Liver (tissue), 8 donors: ENCODE measurements at regions not wholly inside any gene's neighbourhood (a gene's known extent, or its start where the extent isn't known, plus 50 kb on each side); places are given as distances from the start of the nearest gene placed in this dataset.

ENCODE experiments used
- DNase-seq: peaks from one replicate; pipeline ENCODE4 v3.0.0-alpha.2; 2017; ENCODE audit warnings: low spot score
- H3K27ac ChIP-seq, 2 donors: one replicate each; pipeline ENCODE4 v1.7.0; 2013; ENCODE audit warnings: inconsistent platforms in 2 of 2, low read length in 2 of 2, control low read depth in 1 of 2, low read depth in 1 of 2, mild to moderate bottlenecking in 1 of 2
- H3K27me3 ChIP-seq, 4 donors: one replicate each; pipeline versions ENCODE4 v1.6.1 to v1.7.0; 2013; ENCODE audit warnings: low read length in 3 of 4, inconsistent platforms in 1 of 4, mild to moderate bottlenecking in 1 of 4, moderate library complexity in 1 of 4; ENCODE audit not compliant: control insufficient read depth in 4 of 4, insufficient read depth in 4 of 4
- H3K36me3 ChIP-seq, 4 donors: one replicate each; pipeline versions ENCODE4 v1.6.1 to v1.7.0; 2013; ENCODE audit warnings: low read length in 3 of 4, mild to moderate bottlenecking in 3 of 4, low read depth in 1 of 4, moderate library complexity in 1 of 4; ENCODE audit not compliant: control insufficient read depth in 4 of 4, insufficient read depth in 3 of 4
- H3K4me1 ChIP-seq, 4 donors: one replicate each; pipeline versions ENCODE4 v1.6.1 to v1.7.0; 2013; ENCODE audit warnings: low read length in 3 of 4, mild to moderate bottlenecking in 3 of 4, moderate library complexity in 1 of 4; ENCODE audit not compliant: control insufficient read depth in 4 of 4, insufficient read depth in 4 of 4
- H3K4me3 ChIP-seq, 3 donors: one replicate each; pipeline versions ENCODE4 v1.6.1 to v1.7.0; 2013; ENCODE audit warnings: low read length in 3 of 3, control low read depth in 1 of 3, low read depth in 1 of 3, mild to moderate bottlenecking in 1 of 3
- H3K9ac ChIP-seq, 2 donors: one replicate each; pipeline ENCODE4 v1.7.0; 2013; ENCODE audit warnings: low read length in 2 of 2, mild to moderate bottlenecking in 2 of 2, moderate library complexity in 2 of 2, control low read depth in 1 of 2, low read depth in 1 of 2
- H3K9me3 ChIP-seq, 4 donors: one replicate each; pipeline versions ENCODE4 v1.6.1 to v1.7.0; 2013; ENCODE audit warnings: low read length in 3 of 4; ENCODE audit not compliant: control insufficient read depth in 4 of 4
- EGR1 ChIP-seq, 2 donors: IDR thresholded peaks; 2 replicates each; pipeline ENCODE4 v1.6.1; 2016 to 2018; ENCODE audit warnings: antibody characterized with exemption in 2 of 2, low read depth in 2 of 2
- FOXA1 ChIP-seq: IDR thresholded peaks from 2 replicates; pipeline ENCODE4 v1.6.1; 2016; ENCODE audit warnings: antibody characterized with exemption
- FOXA2 ChIP-seq: IDR thresholded peaks from 2 replicates; pipeline ENCODE4 v1.6.1; 2016; ENCODE audit warnings: antibody characterized with exemption
- GABPA ChIP-seq, 2 donors: IDR thresholded peaks in 1 of 2; conservative IDR thresholded peaks in 1 of 2; 2 replicates each; pipeline ENCODE4 v1.6.1; 2016; ENCODE audit warnings: antibody characterized with exemption in 2 of 2, mild to moderate bottlenecking in 1 of 2, moderate library complexity in 1 of 2
- HNF4A ChIP-seq, 2 donors: conservative IDR thresholded peaks; 2 replicates each; pipeline ENCODE4 v1.6.1; 2016; ENCODE audit warnings: antibody characterized with exemption in 2 of 2, mild to moderate bottlenecking in 2 of 2
- HNF4G ChIP-seq: IDR thresholded peaks from 2 replicates; pipeline ENCODE4 v1.6.1; 2016; ENCODE audit warnings: antibody characterized with exemption
- JUND ChIP-seq, 2 donors: IDR thresholded peaks; 2 replicates each; pipeline ENCODE4 v1.6.1; 2016; ENCODE audit warnings: antibody characterized with exemption in 2 of 2
- NR2F2 ChIP-seq: IDR thresholded peaks from 2 replicates; pipeline ENCODE4 v1.6.1; 2016; ENCODE audit warnings: antibody characterized with exemption
- RAD21 ChIP-seq, 2 donors: IDR thresholded peaks; 2 replicates each; pipeline ENCODE4 v1.6.1; 2016; ENCODE audit warnings: antibody characterized with exemption in 2 of 2, mild to moderate bottlenecking in 2 of 2
- RXRA ChIP-seq, 2 donors: IDR thresholded peaks; 2 replicates each; pipeline ENCODE4 v1.6.1; 2017 to 2018; ENCODE audit warnings: antibody characterized with exemption in 2 of 2, mild to moderate bottlenecking in 1 of 2
- SP1 ChIP-seq: IDR thresholded peaks from 2 replicates; pipeline ENCODE4 v1.6.1; 2018; ENCODE audit warnings: antibody characterized with exemption, mild to moderate bottlenecking
- TAF1 ChIP-seq: conservative IDR thresholded peaks from 2 replicates; pipeline ENCODE4 v1.6.1; 2016; ENCODE audit warnings: antibody characterized with exemption, mild to moderate bottlenecking
- YY1 ChIP-seq: IDR thresholded peaks from 2 replicates; pipeline ENCODE4 v1.6.1; 2016; ENCODE audit warnings: antibody characterized with exemption, mild to moderate bottlenecking
- WGBS: extraction: QIAGEN DNeasy Blood & Tissue Kit; methylation state at CpG from one replicate; pipeline ENCODE4 v1.1.7; 2013; 5-methylcytosine and 5-hydroxymethylcytosine counted together
- TF ChIP-seq, protein P1 (sequence below): IDR thresholded peaks from 2 replicates; pipeline ENCODE4 v1.6.1; 2016; ENCODE audit warnings: antibody characterized with exemption
- TF ChIP-seq, protein P2 (sequence below): IDR thresholded peaks from 2 replicates; pipeline ENCODE4 v1.6.1; 2016; ENCODE audit warnings: antibody characterized with exemption, mild to moderate bottlenecking
- TF ChIP-seq, protein P3 (sequence below): IDR thresholded peaks from 2 replicates; pipeline ENCODE4 v1.6.1; 2016; ENCODE audit warnings: antibody characterized with exemption
- TF ChIP-seq, protein P4 (sequence below): IDR thresholded peaks from 2 replicates; pipeline ENCODE4 v1.6.1; 2016; ENCODE audit warnings: antibody characterized with exemption
- TF ChIP-seq, protein P5 (sequence below): fragments of 150-350 bp; IDR thresholded peaks from 2 replicates; pipeline ENCODE4 v1.5.1; 2017; ENCODE audit warnings: improper control_type of control experiment, low read depth, low read length; ENCODE audit not compliant: missing input control
- donor health status: healthy.
- donor health status: healthy.
- donor health status: healthy.
- donor health status: healthy.
- donor health status: healthy.

DNA sequence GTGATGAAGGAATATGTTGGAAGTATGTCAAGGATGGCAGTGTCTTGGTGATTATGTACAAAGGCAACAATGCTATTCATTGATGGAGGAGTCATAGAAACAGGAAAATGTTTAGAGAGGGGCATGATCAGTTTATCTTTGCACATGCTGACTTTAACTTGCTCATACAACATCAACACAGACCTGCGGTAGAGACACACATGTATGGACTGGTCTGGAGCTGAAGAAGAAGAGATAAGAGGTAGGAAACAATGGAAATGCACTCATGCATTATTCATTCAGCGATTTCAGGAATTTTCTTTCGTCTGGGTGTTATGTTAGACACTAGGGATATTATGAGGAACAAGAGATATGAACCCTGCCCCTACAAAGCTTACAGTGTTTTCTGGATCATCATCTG, 1252.3 kb upstream of the TENM3 start:
- no peaks in the 10 kb centered on the region for H3K4me1 ChIP-seq
- no peak overlapping the region for H3K27ac ChIP-seq
- no peaks in the 10 kb centered on the region for H3K9me3 ChIP-seq
- H3K27me3 ChIP-seq, result no peaks in the 10 kb centered on the region
- no peaks in the 10 kb centered on the region for H3K36me3 ChIP-seq
- no peak for TF ChIP-seq NR2F2
- TF ChIP-seq RXRA (IDR thresholded peaks at IDR 0.05), result no peak
- no peak for TF ChIP-seq TAF1
- TF ChIP-seq, protein P1, sequence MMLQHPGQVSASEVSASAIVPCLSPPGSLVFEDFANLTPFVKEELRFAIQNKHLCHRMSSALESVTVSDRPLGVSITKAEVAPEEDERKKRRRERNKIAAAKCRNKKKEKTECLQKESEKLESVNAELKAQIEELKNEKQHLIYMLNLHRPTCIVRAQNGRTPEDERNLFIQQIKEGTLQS, result no peak
- no peak for TF ChIP-seq RAD21 (IDR thresholded peaks at IDR 0.05)
- TF ChIP-seq, protein P2, sequence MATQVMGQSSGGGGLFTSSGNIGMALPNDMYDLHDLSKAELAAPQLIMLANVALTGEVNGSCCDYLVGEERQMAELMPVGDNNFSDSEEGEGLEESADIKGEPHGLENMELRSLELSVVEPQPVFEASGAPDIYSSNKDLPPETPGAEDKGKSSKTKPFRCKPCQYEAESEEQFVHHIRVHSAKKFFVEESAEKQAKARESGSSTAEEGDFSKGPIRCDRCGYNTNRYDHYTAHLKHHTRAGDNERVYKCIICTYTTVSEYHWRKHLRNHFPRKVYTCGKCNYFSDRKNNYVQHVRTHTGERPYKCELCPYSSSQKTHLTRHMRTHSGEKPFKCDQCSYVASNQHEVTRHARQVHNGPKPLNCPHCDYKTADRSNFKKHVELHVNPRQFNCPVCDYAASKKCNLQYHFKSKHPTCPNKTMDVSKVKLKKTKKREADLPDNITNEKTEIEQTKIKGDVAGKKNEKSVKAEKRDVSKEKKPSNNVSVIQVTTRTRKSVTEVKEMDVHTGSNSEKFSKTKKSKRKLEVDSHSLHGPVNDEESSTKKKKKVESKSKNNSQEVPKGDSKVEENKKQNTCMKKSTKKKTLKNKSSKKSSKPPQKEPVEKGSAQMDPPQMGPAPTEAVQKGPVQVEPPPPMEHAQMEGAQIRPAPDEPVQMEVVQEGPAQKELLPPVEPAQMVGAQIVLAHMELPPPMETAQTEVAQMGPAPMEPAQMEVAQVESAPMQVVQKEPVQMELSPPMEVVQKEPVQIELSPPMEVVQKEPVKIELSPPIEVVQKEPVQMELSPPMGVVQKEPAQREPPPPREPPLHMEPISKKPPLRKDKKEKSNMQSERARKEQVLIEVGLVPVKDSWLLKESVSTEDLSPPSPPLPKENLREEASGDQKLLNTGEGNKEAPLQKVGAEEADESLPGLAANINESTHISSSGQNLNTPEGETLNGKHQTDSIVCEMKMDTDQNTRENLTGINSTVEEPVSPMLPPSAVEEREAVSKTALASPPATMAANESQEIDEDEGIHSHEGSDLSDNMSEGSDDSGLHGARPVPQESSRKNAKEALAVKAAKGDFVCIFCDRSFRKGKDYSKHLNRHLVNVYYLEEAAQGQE, result no peak
- TF ChIP-seq EGR1 (IDR thresholded peaks at IDR 0.05; ENCODE audit: low read depth in 2 of 2), result no peak
- TF ChIP-seq, protein P3, sequence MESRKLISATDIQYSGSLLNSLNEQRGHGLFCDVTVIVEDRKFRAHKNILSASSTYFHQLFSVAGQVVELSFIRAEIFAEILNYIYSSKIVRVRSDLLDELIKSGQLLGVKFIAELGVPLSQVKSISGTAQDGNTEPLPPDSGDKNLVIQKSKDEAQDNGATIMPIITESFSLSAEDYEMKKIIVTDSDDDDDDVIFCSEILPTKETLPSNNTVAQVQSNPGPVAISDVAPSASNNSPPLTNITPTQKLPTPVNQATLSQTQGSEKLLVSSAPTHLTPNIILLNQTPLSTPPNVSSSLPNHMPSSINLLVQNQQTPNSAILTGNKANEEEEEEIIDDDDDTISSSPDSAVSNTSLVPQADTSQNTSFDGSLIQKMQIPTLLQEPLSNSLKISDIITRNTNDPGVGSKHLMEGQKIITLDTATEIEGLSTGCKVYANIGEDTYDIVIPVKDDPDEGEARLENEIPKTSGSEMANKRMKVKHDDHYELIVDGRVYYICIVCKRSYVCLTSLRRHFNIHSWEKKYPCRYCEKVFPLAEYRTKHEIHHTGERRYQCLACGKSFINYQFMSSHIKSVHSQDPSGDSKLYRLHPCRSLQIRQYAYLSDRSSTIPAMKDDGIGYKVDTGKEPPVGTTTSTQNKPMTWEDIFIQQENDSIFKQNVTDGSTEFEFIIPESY, result no peak
- TF ChIP-seq HNF4G, result no peak
- TF ChIP-seq FOXA1, result no peak
- no peak for TF ChIP-seq SP1
- no peak for TF ChIP-seq JUND (IDR thresholded peaks at IDR 0.05)
- no peak for TF ChIP-seq FOXA2
- no peak for TF ChIP-seq GABPA (IDR thresholded peaks at IDR 0.05 in 1 of 2, conservative IDR thresholded peaks at IDR 0.05 in 1 of 2)
- TF ChIP-seq YY1, result no peak
- TF ChIP-seq, protein P4, sequence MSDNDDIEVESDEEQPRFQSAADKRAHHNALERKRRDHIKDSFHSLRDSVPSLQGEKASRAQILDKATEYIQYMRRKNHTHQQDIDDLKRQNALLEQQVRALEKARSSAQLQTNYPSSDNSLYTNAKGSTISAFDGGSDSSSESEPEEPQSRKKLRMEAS, result no peak
- TF ChIP-seq, protein P5, sequence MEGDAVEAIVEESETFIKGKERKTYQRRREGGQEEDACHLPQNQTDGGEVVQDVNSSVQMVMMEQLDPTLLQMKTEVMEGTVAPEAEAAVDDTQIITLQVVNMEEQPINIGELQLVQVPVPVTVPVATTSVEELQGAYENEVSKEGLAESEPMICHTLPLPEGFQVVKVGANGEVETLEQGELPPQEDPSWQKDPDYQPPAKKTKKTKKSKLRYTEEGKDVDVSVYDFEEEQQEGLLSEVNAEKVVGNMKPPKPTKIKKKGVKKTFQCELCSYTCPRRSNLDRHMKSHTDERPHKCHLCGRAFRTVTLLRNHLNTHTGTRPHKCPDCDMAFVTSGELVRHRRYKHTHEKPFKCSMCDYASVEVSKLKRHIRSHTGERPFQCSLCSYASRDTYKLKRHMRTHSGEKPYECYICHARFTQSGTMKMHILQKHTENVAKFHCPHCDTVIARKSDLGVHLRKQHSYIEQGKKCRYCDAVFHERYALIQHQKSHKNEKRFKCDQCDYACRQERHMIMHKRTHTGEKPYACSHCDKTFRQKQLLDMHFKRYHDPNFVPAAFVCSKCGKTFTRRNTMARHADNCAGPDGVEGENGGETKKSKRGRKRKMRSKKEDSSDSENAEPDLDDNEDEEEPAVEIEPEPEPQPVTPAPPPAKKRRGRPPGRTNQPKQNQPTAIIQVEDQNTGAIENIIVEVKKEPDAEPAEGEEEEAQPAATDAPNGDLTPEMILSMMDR, result no peak
- no peak for TF ChIP-seq HNF4A (conservative IDR thresholded peaks at IDR 0.05)
- no peak overlapping the region for H3K4me3 ChIP-seq
- no peak for DNase-seq
- 69% methylated on average over 3 of the region's 3 CpGs for WGBS
- H3K9ac ChIP-seq, result no peak overlapping the region
